Mesendoderm (in vitro differentiated cells): ENCODE measurements at regions not wholly inside any gene's neighbourhood (a gene's known extent, or its start where the extent isn't known, plus 50 kb on each side); places are given as distances from the start of the nearest gene placed in this dataset.

ENCODE experiments used
- DNase-seq: peaks from one replicate; pipeline ENCODE4 v3.0.0; 2013
- H2AK5ac ChIP-seq: 2 replicates; pipeline ENCODE4 v1.6.1; 2013; ENCODE audit warnings: low read length, inconsistent platforms
- H2BK120ac ChIP-seq: 2 replicates; pipeline ENCODE4 v1.6.1; 2013; ENCODE audit warnings: low read depth, mild to moderate bottlenecking, low read length, moderate library complexity, mixed read lengths
- H2BK15ac ChIP-seq: replicated peaks from 2 replicates; pipeline ENCODE4 v1.6.1; 2013; ENCODE audit warnings: low read depth, mild to moderate bottlenecking, moderate library complexity
- H2BK5ac ChIP-seq: 2 replicates; pipeline ENCODE4 v1.6.1; 2013; ENCODE audit warnings: low read length, inconsistent platforms
- H3K18ac ChIP-seq: 2 replicates; pipeline ENCODE4 v1.6.1; 2013; ENCODE audit warnings: mild to moderate bottlenecking, low read length, mixed read lengths
- H3K23ac ChIP-seq: one replicate; pipeline ENCODE4 v1.6.1; 2013; ENCODE audit warnings: low read length
- H3K27ac ChIP-seq: 2 replicates; pipeline ENCODE4 v1.5.1; 2013; ENCODE audit warnings: low read depth, mild to moderate bottlenecking, inconsistent platforms, low read length, moderate library complexity
- H3K27me3 ChIP-seq: 2 replicates; pipeline ENCODE4 v1.6.1; 2013; ENCODE audit warnings: low read length, control low read depth, mild to moderate bottlenecking, inconsistent platforms; ENCODE audit not compliant: insufficient read depth, poor library complexity
- H3K36me3 ChIP-seq: 2 replicates; pipeline ENCODE4 v1.6.1; 2013; ENCODE audit warnings: low read length, inconsistent platforms; ENCODE audit not compliant: control insufficient read depth, insufficient read depth
- H3K4ac ChIP-seq: one replicate; pipeline ENCODE4 v1.6.1; 2013; ENCODE audit warnings: low read depth, mild to moderate bottlenecking, low read length, moderate library complexity
- H3K4me1 ChIP-seq: 2 replicates; pipeline ENCODE4 v1.6.1; 2013; ENCODE audit warnings: low read depth, low read length, inconsistent platforms; ENCODE audit not compliant: control insufficient read depth
- H3K4me2 ChIP-seq: 2 replicates; pipeline ENCODE4 v1.6.1; 2013; ENCODE audit warnings: low read length
- H3K4me3 ChIP-seq: 2 replicates; pipeline ENCODE4 v1.5.1; 2013; ENCODE audit warnings: mild to moderate bottlenecking, low read length
- H3K56ac ChIP-seq: one replicate; pipeline ENCODE4 v1.6.1; 2013; ENCODE audit warnings: low read length
- H3K79me1 ChIP-seq: 2 replicates; pipeline ENCODE4 v1.6.1; 2013; ENCODE audit warnings: low read length, inconsistent platforms
- H3K79me2 ChIP-seq: 2 replicates; pipeline ENCODE4 v1.6.1; 2013; ENCODE audit warnings: mild to moderate bottlenecking, low read length; ENCODE audit not compliant: control insufficient read depth, insufficient read depth
- H3K9ac ChIP-seq: 2 replicates; pipeline ENCODE4 v1.6.1; 2013; ENCODE audit warnings: low read length, inconsistent platforms
- H4K5ac ChIP-seq: one replicate; pipeline ENCODE4 v1.6.1; 2013; ENCODE audit warnings: low read length
- H4K8ac ChIP-seq: one replicate; pipeline ENCODE4 v1.6.1; 2013; ENCODE audit warnings: low read depth, mild to moderate bottlenecking, control low read depth, low read length, moderate library complexity
- WGBS: extraction: QIAGEN DNeasy Blood & Tissue Kit; methylation state at CpG from one replicate; pipeline ENCODE4 v1.1.7; 2013; ENCODE audit warnings: low lambda C conversion rate, missing lambda C conversion rate; ENCODE audit not compliant: insufficient coverage; ENCODE audit errors: extremely low coverage; 5-methylcytosine and 5-hydroxymethylcytosine counted together

GRCh38 chr10:124342136-124342820, 76.4 kb downstream of the OAT start:
- no peak overlapping the region for H2BK5ac ChIP-seq
- WGBS = no CpG with 5 or more reads among the region's 15 CpGs

GRCh38 chr10:124341768-124342135, 77.0 kb downstream of the OAT start:
- no peaks in the 10 kb centered on the region for H3K79me1 ChIP-seq
- H2AK5ac ChIP-seq = no peak overlapping the region
- no peak overlapping the region for H3K4me3 ChIP-seq
- H4K8ac ChIP-seq = no peak overlapping the region
- no peak overlapping the region for H4K5ac ChIP-seq
- no peak overlapping the region for H3K4ac ChIP-seq
- no peaks in the 10 kb centered on the region for H3K4me1 ChIP-seq
- H3K27me3 ChIP-seq = no peaks in the 10 kb centered on the region
- no peaks in the 10 kb centered on the region for H3K79me2 ChIP-seq
- WGBS = no CpG with 5 or more reads among the region's 3 CpGs
- no peak overlapping the region for H3K9ac ChIP-seq
- no peak overlapping the region for H2BK15ac ChIP-seq
- no peaks in the 10 kb centered on the region for H3K36me3 ChIP-seq
- H3K27ac ChIP-seq = no peak overlapping the region
- DNase-seq = no peak
- no peak overlapping the region for H2BK120ac ChIP-seq
- no peak overlapping the region for H3K23ac ChIP-seq
- H3K4me2 ChIP-seq = no peak overlapping the region
- H3K56ac ChIP-seq = no peak overlapping the region
- H2BK5ac ChIP-seq = no peak overlapping the region
- H3K18ac ChIP-seq = no peak overlapping the region

More at GRCh38 chr10:124342136-124342820, 76.4 kb downstream of the OAT start:
- no peak overlapping the region for H3K4me3 ChIP-seq
- H3K36me3 ChIP-seq = no peaks in the 10 kb centered on the region
- no peak overlapping the region for H2BK120ac ChIP-seq
- H3K4ac ChIP-seq = no peak overlapping the region
- H2AK5ac ChIP-seq = no peak overlapping the region
- H3K79me2 ChIP-seq = no peaks in the 10 kb centered on the region
- no peak overlapping the region for H2BK15ac ChIP-seq
- H3K18ac ChIP-seq = no peak overlapping the region
- no peak overlapping the region for H3K23ac ChIP-seq
- no peak overlapping the region for H3K4me2 ChIP-seq
- H4K8ac ChIP-seq = no peak overlapping the region
- H3K27me3 ChIP-seq = no peaks in the 10 kb centered on the region
- no peaks in the 10 kb centered on the region for H3K4me1 ChIP-seq
- no peak overlapping the region for H4K5ac ChIP-seq
- no peaks in the 10 kb centered on the region for H3K79me1 ChIP-seq
- H3K9ac ChIP-seq = no peak overlapping the region
- no peak for DNase-seq
- no peak overlapping the region for H3K27ac ChIP-seq
- H3K56ac ChIP-seq = no peak overlapping the region

GRCh38 chr10:124340033-124340760, 78.5 kb downstream of the OAT start:
- DNase-seq = no peak
- no peaks in the 10 kb centered on the region for H3K36me3 ChIP-seq
- no peak overlapping the region for H2BK120ac ChIP-seq
- no peak overlapping the region for H3K4ac ChIP-seq
- H3K4me1 ChIP-seq = no peaks in the 10 kb centered on the region
- H3K9ac ChIP-seq = no peak overlapping the region
- WGBS = no CpG with 5 or more reads among the region's 10 CpGs
- H4K5ac ChIP-seq = no peak overlapping the region
- no peak overlapping the region for H3K23ac ChIP-seq
- no peak overlapping the region for H3K56ac ChIP-seq
- H3K18ac ChIP-seq = no peak overlapping the region
- H2AK5ac ChIP-seq = no peak overlapping the region
- no peak overlapping the region for H2BK15ac ChIP-seq
- no peaks in the 10 kb centered on the region for H3K79me1 ChIP-seq
- H2BK5ac ChIP-seq = no peak overlapping the region
- no peaks in the 10 kb centered on the region for H3K79me2 ChIP-seq
- no peaks in the 10 kb centered on the region for H3K27me3 ChIP-seq
- H3K4me2 ChIP-seq = no peak overlapping the region
- no peak overlapping the region for H4K8ac ChIP-seq
- H3K4me3 ChIP-seq = no peak overlapping the region
- no peak overlapping the region for H3K27ac ChIP-seq

GRCh38 chr10:124339119-124340032, 79.3 kb downstream of the OAT start:
- Histone ChIP-seq H3K4me2 (no peak overlapping the region), H4K5ac (no peak overlapping the region), H2AK5ac (no peak overlapping the region), H3K4ac (no peak overlapping the region), H2BK120ac (no peak overlapping the region), H3K56ac (no peak overlapping the region), H3K18ac (no peak overlapping the region), H3K4me1 (no peaks in the 10 kb centered on the region), H3K79me1 (no peaks in the 10 kb centered on the region), H3K27me3 (no peaks in the 10 kb centered on the region), H3K23ac (no peak overlapping the region), H3K4me3 (no peak overlapping the region), H3K79me2 (no peaks in the 10 kb centered on the region), H2BK15ac (no peak overlapping the region), H2BK5ac (no peak overlapping the region), H4K8ac (no peak overlapping the region), H3K27ac (no peak overlapping the region), H3K9ac (no peak overlapping the region), H3K36me3 (no peaks in the 10 kb centered on the region)
- no peak for DNase-seq
- no CpG with 5 or more reads among the region's 16 CpGs for WGBS

GRCh38 chr10:124338276-124338925, 80.3 kb downstream of the OAT start:
- no peak overlapping the region for H3K4me2 ChIP-seq
- no peak overlapping the region for H3K27ac ChIP-seq
- no peak overlapping the region for H4K8ac ChIP-seq
- H2BK5ac ChIP-seq = no peak overlapping the region
- H3K9ac ChIP-seq = no peak overlapping the region
- H3K4ac ChIP-seq = no peak overlapping the region
- H3K27me3 ChIP-seq = no peaks in the 10 kb centered on the region
- H3K4me3 ChIP-seq = no peak overlapping the region
- no peak overlapping the region for H2BK120ac ChIP-seq
- H3K79me2 ChIP-seq = no peaks in the 10 kb centered on the region
- H3K79me1 ChIP-seq = no peaks in the 10 kb centered on the region
- H2BK15ac ChIP-seq = no peak overlapping the region
- no peaks in the 10 kb centered on the region for H3K4me1 ChIP-seq
- H3K56ac ChIP-seq = no peak overlapping the region
- no peak overlapping the region for H2AK5ac ChIP-seq
- no peaks in the 10 kb centered on the region for H3K36me3 ChIP-seq
- no peak overlapping the region for H3K23ac ChIP-seq
- no peak overlapping the region for H4K5ac ChIP-seq
- no peak for DNase-seq
- no CpG with 5 or more reads among the region's 4 CpGs for WGBS
- H3K18ac ChIP-seq = no peak overlapping the region
